Suprapubic skin (tissue), 4 donors: ENCODE measurements at regions not wholly inside any gene's neighbourhood (a gene's known extent, or its start where the extent isn't known, plus 50 kb on each side); places are given as distances from the start of the nearest gene placed in this dataset.
"Not testable (repeated sequence)": the region's sequence is repeated elsewhere in the genome, so short reads cannot be mapped to it uniquely, and the experiment has no call there.

Experiments
- DNase-seq, 2 donors: peaks; one replicate each; pipeline ENCODE4 v3.0.0-alpha.2; 2019; ENCODE audit warnings: low spot score in 2 of 2
- H3K27ac ChIP-seq: fragments of 200-600 bp; sonication (generic); one replicate; pipeline ENCODE4 v1.5.1; 2019
- H3K27me3 ChIP-seq: fragments of 200-600 bp; sonication (generic); one replicate; pipeline ENCODE4 v1.5.1; 2019
- H3K36me3 ChIP-seq: fragments of 200-600 bp; sonication (generic); one replicate; pipeline ENCODE4 v1.5.1; 2019
- H3K4me1 ChIP-seq: fragments of 200-600 bp; sonication (generic); one replicate; pipeline ENCODE4 v1.5.1; 2019
- H3K4me3 ChIP-seq: fragments of 200-600 bp; sonication (generic); one replicate; pipeline ENCODE4 v1.5.1; 2019; ENCODE audit warnings: mild to moderate bottlenecking
- H3K9me3 ChIP-seq: fragments of 200-600 bp; sonication (generic); one replicate; pipeline ENCODE4 v1.5.1; 2019
- CTCF ChIP-seq, 2 donors: fragments of 200-600 bp in 1 of 2; fragments of 450-650 bp in 1 of 2; sonication (generic) in 1 of 2; IDR thresholded peaks; one replicate each; pipeline ENCODE4 v1.5.1; 2016 to 2019; ENCODE audit warnings: antibody characterized with exemption in 2 of 2, mild to moderate bottlenecking in 1 of 2, moderate library complexity in 1 of 2
- EP300 ChIP-seq: sonication (generic); formaldehyde crosslinking; IDR thresholded peaks from one replicate; pipeline ENCODE4 v1.6.1; 2017; ENCODE audit warnings: antibody characterized with exemption
- POLR2A ChIP-seq, 2 donors: fragments of 450-650 bp; IDR thresholded peaks; one replicate each; pipeline ENCODE4 v1.6.1; 2017; ENCODE audit warnings: antibody characterized with exemption in 2 of 2, mild to moderate bottlenecking in 2 of 2, moderate library complexity in 2 of 2
- POLR2AphosphoS5 ChIP-seq, 3 donors: sonication (generic); formaldehyde crosslinking; IDR thresholded peaks; one replicate each; pipeline ENCODE4 v1.6.1; 2017; ENCODE audit warnings: antibody characterized with exemption in 3 of 3
- WGBS: methylation state at CpG from one replicate; pipeline ENCODE4 v1.1.5; 2018; 5-methylcytosine and 5-hydroxymethylcytosine counted together

GRCh38 chr5:17373406-17373805 is 124.6 kb upstream of the TAF11L2 start:
- WGBS, result 62% methylated on average over 5 of the region's 5 CpGs
- no peak for DNase-seq
- Histone ChIP-seq H3K4me1 (no peaks in the 10 kb centered on the region), H3K36me3 (no peaks in the 10 kb centered on the region), H3K9me3 (no peaks in the 10 kb centered on the region), H3K4me3 (no peak overlapping the region), H3K27me3 (no peaks in the 10 kb centered on the region), H3K27ac (no peak overlapping the region)
- TF ChIP-seq EP300 (no peak), POLR2A (IDR thresholded peaks at IDR 0.05) (no peak), POLR2AphosphoS5 (IDR thresholded peaks at IDR 0.05) (no peak)

GRCh38 chr5:17373814-17374556 is 124.0 kb upstream of the TAF11L2 start:
- Histone ChIP-seq H3K4me3 (no peak overlapping the region), H3K27ac (no peak overlapping the region), H3K4me1 (no peaks in the 10 kb centered on the region), H3K27me3 (no peaks in the 10 kb centered on the region), H3K9me3 (no peaks in the 10 kb centered on the region), H3K36me3 (no peaks in the 10 kb centered on the region)
- no peak for DNase-seq
- 75% methylated on average over 7 of the region's 7 CpGs for WGBS
- TF ChIP-seq EP300, result no peak
- no peak for TF ChIP-seq POLR2AphosphoS5 (IDR thresholded peaks at IDR 0.05)
- TF ChIP-seq CTCF (IDR thresholded peaks at IDR 0.05), result no peak
- no peak for TF ChIP-seq POLR2A (IDR thresholded peaks at IDR 0.05)

- Histone ChIP-seq H3K9me3 (no peaks in the 10 kb centered on the region), H3K27me3 (no peaks in the 10 kb centered on the region), H3K4me3 (no peak overlapping the region), H3K27ac (no peak overlapping the region), H3K36me3 (no peaks in the 10 kb centered on the region), H3K4me1 (no peaks in the 10 kb centered on the region)
- TF ChIP-seq POLR2A (IDR thresholded peaks at IDR 0.05) (no peak), CTCF (IDR thresholded peaks at IDR 0.05) (no peak), POLR2AphosphoS5 (IDR thresholded peaks at IDR 0.05) (no peak), EP300 (no peak)
- WGBS, result 66% methylated on average over 10 of the region's 10 CpGs
- DNase-seq, result no peak
These were observed 122.9 kb upstream of the TAF11L2 start for GRCh38 chr5:17374973-17375742.

- not testable (repeated sequence) for H3K27me3 ChIP-seq, H3K36me3 ChIP-seq, H3K27ac ChIP-seq, H3K4me1 ChIP-seq, H3K4me3 ChIP-seq, H3K9me3 ChIP-seq, DNase-seq
- WGBS, result 94% methylated on average over 2 of the region's 2 CpGs
These were observed 122.1 kb upstream of the TAF11L2 start for GRCh38 chr5:17375886-17376285.

- WGBS, result 63% methylated on average over 6 of the region's 6 CpGs
- Histone ChIP-seq H3K36me3 (no peaks in the 10 kb centered on the region), H3K9me3 (no peaks in the 10 kb centered on the region), H3K4me3 (no peak overlapping the region), H3K4me1 (no peaks in the 10 kb centered on the region), H3K27me3 (no peaks in the 10 kb centered on the region), H3K27ac (no peak overlapping the region)
- no peak for TF ChIP-seq CTCF (IDR thresholded peaks at IDR 0.05)
- TF ChIP-seq POLR2A (IDR thresholded peaks at IDR 0.05), result no peak
- no peak for TF ChIP-seq EP300
- no peak for TF ChIP-seq POLR2AphosphoS5 (IDR thresholded peaks at IDR 0.05)
- DNase-seq, result no peak
These were observed 119.6 kb upstream of the TAF11L2 start for GRCh38 chr5:17378346-17378997.
